ENCODE measurements at regions not wholly inside any gene's neighbourhood (a gene's known extent, or its start where the extent isn't known, plus 50 kb on each side); places are given as distances from the start of the nearest gene placed in this dataset.

DNA sequence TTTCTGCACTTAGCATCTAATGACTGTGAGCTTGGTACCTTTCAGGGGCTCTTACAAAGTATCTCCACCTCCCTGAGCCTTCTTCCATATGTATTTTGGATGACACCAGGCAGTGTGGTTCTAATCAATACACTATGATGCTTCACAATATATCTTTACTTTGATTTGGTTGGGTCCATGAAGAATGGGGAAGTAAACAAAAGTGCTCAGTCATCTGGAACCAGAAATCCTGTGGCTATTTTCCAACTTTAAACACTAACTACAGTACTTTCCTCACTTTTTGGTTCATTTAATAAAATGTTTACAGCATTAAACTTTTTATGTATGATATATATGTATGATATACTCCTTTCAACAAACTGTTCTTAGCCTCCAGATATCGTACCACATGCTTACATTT lies 216.4 kb upstream of the AFF2 start:
- WGBS = 58% methylated on average over 1 of the region's 1 CpG
- Histone ChIP-seq H3K27ac (replicated peaks in 1 of 4) (no peak overlapping the region), H3K9me3 (no peaks in the 10 kb centered on the region), H3K36me3 (no peaks in the 10 kb centered on the region), H3K27me3 (no peaks in the 10 kb centered on the region), H3K4me3 (no peak overlapping the region), H3K4me1 (no peaks in the 10 kb centered on the region)
- no peak for DNase-seq (ENCODE audit: extremely low spot score)
- intact Hi-C loops (cut with DNase I) = no loop called here
- TF ChIP-seq, protein P1, sequence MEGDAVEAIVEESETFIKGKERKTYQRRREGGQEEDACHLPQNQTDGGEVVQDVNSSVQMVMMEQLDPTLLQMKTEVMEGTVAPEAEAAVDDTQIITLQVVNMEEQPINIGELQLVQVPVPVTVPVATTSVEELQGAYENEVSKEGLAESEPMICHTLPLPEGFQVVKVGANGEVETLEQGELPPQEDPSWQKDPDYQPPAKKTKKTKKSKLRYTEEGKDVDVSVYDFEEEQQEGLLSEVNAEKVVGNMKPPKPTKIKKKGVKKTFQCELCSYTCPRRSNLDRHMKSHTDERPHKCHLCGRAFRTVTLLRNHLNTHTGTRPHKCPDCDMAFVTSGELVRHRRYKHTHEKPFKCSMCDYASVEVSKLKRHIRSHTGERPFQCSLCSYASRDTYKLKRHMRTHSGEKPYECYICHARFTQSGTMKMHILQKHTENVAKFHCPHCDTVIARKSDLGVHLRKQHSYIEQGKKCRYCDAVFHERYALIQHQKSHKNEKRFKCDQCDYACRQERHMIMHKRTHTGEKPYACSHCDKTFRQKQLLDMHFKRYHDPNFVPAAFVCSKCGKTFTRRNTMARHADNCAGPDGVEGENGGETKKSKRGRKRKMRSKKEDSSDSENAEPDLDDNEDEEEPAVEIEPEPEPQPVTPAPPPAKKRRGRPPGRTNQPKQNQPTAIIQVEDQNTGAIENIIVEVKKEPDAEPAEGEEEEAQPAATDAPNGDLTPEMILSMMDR (IDR thresholded peaks at IDR 0.05) = no peak
- TF ChIP-seq EP300 (IDR thresholded peaks at IDR 0.05) = no peak
- no peak for TF ChIP-seq POLR2AphosphoS5 (IDR thresholded peaks at IDR 0.05)
- TF ChIP-seq POLR2A (IDR thresholded peaks at IDR 0.05; ENCODE audit: low read depth) = no peak

DNA sequence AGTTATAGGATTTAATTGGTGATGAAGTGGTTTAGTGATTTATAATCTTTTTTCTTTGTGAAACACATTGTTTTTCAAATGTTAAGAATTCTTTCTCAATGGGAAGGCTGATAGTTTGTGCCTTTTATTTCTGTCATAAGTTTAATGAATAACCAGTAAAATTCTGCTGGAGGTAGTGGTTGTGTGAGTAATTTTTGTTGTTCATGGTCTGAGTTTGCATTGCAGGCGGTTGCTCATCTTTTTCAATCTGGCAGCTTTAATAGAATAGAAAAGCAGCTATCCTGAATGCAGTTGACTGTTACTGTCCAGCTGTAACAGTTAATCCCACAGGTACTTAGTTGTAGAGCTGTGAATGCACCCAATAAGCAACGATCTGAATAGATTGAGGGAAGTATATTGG lies 215.6 kb upstream of the AFF2 start:
- Histone ChIP-seq H3K4me1 (no peaks in the 10 kb centered on the region), H3K9me3 (no peaks in the 10 kb centered on the region), H3K4me3 (no peak overlapping the region), H3K36me3 (no peaks in the 10 kb centered on the region), H3K27ac (replicated peaks in 1 of 4) (no peak overlapping the region), H3K27me3 (no peaks in the 10 kb centered on the region)
- intact Hi-C loops (cut with DNase I) = no loop called here
- no peak for TF ChIP-seq POLR2AphosphoS5 (IDR thresholded peaks at IDR 0.05)
- no peak for TF ChIP-seq POLR2A (IDR thresholded peaks at IDR 0.05; ENCODE audit: low read depth)
- TF ChIP-seq, protein P1 (IDR thresholded peaks at IDR 0.05) = no peak
- no peak for TF ChIP-seq EP300 (IDR thresholded peaks at IDR 0.05)
- WGBS = 41% methylated on average over 2 of the region's 2 CpGs
- no peak for DNase-seq (ENCODE audit: extremely low spot score)

DNA sequence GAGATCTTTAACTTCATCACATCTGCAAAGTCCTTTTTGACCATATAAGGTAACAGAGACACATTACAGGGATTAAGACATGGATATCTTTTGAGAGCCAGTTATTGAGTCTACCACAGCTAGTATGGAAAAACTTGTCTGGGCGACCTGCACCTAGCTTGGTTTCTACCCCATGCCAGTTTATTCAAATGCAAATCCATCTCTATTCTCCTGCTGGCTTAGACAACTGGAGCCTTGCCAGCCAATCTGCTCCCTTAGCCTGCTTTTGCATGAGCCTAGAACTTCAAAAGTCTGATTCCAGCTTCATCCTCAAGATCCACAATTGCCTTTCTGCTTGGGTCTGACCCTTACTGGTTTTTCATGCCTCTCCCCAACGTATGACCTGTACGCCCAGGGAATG lies 212.0 kb upstream of the AFF2 start:
- H3K9me3 ChIP-seq = no peaks in the 10 kb centered on the region
- no peaks in the 10 kb centered on the region for H3K36me3 ChIP-seq
- H3K27ac ChIP-seq (replicated peaks in 1 of 4) = no peak overlapping the region
- TF ChIP-seq EP300 (IDR thresholded peaks at IDR 0.05) = no peak
- TF ChIP-seq POLR2A (IDR thresholded peaks at IDR 0.05; ENCODE audit: low read depth) = no peak
- TF ChIP-seq, protein P1 (IDR thresholded peaks at IDR 0.05) = no peak
- no peak for TF ChIP-seq POLR2AphosphoS5 (IDR thresholded peaks at IDR 0.05)
- H3K4me3 ChIP-seq = no peak overlapping the region
- no peaks in the 10 kb centered on the region for H3K27me3 ChIP-seq
- intact Hi-C loops (cut with DNase I) = no loop called here
- H3K4me1 ChIP-seq = no peaks in the 10 kb centered on the region
- WGBS = 73% methylated on average over 3 of the region's 3 CpGs
- no peak for DNase-seq (ENCODE audit: extremely low spot score)

DNA sequence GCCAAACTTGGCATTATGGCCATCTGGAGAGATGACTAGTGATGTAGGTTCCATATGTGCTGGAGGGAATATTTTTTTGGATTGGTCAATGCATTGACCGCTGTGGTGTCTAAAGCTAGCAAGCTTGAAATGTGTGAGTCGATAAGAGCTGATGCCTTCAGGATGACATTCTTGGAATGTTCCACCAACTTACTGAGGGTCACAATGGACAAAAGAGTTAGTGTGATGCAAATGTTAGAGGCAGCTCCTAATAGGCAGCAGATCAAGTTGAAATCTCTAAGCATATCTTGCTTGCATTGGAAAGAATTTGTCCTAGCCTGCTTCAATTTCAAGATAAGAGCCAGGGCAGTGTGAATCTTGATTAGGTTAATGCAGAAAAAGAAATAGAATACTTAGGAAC lies 210.4 kb upstream of the AFF2 start:
- 83% methylated on average over 2 of the region's 2 CpGs for whole genome bisulfite sequencing
- no peak overlapping the region for H3K4me3 ChIP-seq
- H3K36me3 ChIP-seq = no peaks in the 10 kb centered on the region
- DNase-seq (ENCODE audit: extremely low spot score) = no peak
- no peaks in the 10 kb centered on the region for H3K9me3 ChIP-seq
- no peaks in the 10 kb centered on the region for H3K27me3 ChIP-seq
- intact Hi-C loops (cut with DNase I) = no loop called here
- TF ChIP-seq EP300 (IDR thresholded peaks at IDR 0.05) = no peak
- TF ChIP-seq POLR2A (IDR thresholded peaks at IDR 0.05; ENCODE audit: low read depth) = no peak
- TF ChIP-seq POLR2AphosphoS5 (IDR thresholded peaks at IDR 0.05) = no peak
- TF ChIP-seq, protein P1 (IDR thresholded peaks at IDR 0.05) = no peak
- H3K4me1 ChIP-seq = no peaks in the 10 kb centered on the region
- no peak overlapping the region for H3K27ac ChIP-seq (replicated peaks in 1 of 4)

DNA sequence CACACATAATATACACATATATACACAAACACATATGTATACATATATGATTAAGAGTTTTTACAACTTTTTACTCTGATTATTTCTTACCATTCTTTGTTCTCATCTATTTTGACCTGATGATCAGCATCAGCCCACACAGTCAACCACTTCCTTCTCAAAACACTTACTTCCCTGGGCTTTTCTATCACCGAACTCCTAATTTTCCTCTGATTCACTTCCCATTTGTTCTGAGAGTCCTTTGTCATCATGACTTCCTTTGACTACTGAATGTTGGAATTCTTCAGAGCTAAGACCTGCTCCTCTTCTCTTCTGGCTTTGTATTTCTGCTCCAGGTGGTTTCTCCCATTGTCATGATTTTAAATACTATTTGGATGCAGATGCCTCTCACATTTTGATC lies 209.5 kb upstream of the AFF2 start:
- WGBS = 69% methylated on average over 1 of the region's 1 CpG

More for the DNA sequence above, 209.5 kb upstream of the AFF2 start:
- Histone ChIP-seq H3K4me1 (no peaks in the 10 kb centered on the region), H3K4me3 (no peak overlapping the region), H3K27me3 (no peaks in the 10 kb centered on the region), H3K27ac (replicated peaks in 1 of 4) (no peak overlapping the region), H3K9me3 (no peaks in the 10 kb centered on the region), H3K36me3 (no peaks in the 10 kb centered on the region)
- DNase-seq (ENCODE audit: extremely low spot score) = no peak
- intact Hi-C loops (cut with DNase I) = no loop called here
- no peak for TF ChIP-seq EP300 (IDR thresholded peaks at IDR 0.05)
- TF ChIP-seq, protein P1 (IDR thresholded peaks at IDR 0.05) = no peak
- TF ChIP-seq POLR2AphosphoS5 (IDR thresholded peaks at IDR 0.05) = no peak
- TF ChIP-seq POLR2A (IDR thresholded peaks at IDR 0.05; ENCODE audit: low read depth) = no peak
